Peyer's patch (tissue), 4 donors: ENCODE measurements at regions not wholly inside any gene's neighbourhood (a gene's known extent, or its start where the extent isn't known, plus 50 kb on each side); places are given as distances from the start of the nearest gene placed in this dataset.

ENCODE experiments used
- CTCF ChIP-seq, 6 experiments: fragments of 450-650 bp in 4 of 6; fragments of 200-600 bp in 2 of 6; sonication (generic) in 1 of 6; IDR thresholded peaks; one replicate each; pipeline ENCODE4 v1.5.1; 2017 to 2019; ENCODE audit warnings: antibody characterized with exemption in 6 of 6, mild to moderate bottlenecking in 3 of 6, moderate library complexity in 1 of 6
- POLR2A ChIP-seq, 2 donors: fragments of 450-650 bp; IDR thresholded peaks; one replicate each; pipeline ENCODE4 v1.5.1; 2017; ENCODE audit warnings: antibody characterized with exemption in 2 of 2, mild to moderate bottlenecking in 2 of 2, moderate library complexity in 2 of 2

GRCh38 chr2:16094811-16095210 lies 154.5 kb downstream of the MYCN start:
- no peak for TF ChIP-seq CTCF (IDR thresholded peaks at IDR 0.05)
- no peak for TF ChIP-seq POLR2A (IDR thresholded peaks at IDR 0.05)
